HG02970 (cell line): ENCODE measurements at regions not wholly inside any gene's neighbourhood (a gene's known extent, or its start where the extent isn't known, plus 50 kb on each side); places are given as distances from the start of the nearest gene placed in this dataset.

ENCODE experiments used
- ATAC-seq: cut with Tn5 transposase; IDR thresholded peaks from one replicate; pipeline ENCODE4 v1.9.1; 2021; ENCODE audit warnings: mild to moderate bottlenecking, moderate library complexity, moderate number of reproducible peaks; ENCODE audit not compliant: unreplicated experiment, low FRiP score

DNA sequence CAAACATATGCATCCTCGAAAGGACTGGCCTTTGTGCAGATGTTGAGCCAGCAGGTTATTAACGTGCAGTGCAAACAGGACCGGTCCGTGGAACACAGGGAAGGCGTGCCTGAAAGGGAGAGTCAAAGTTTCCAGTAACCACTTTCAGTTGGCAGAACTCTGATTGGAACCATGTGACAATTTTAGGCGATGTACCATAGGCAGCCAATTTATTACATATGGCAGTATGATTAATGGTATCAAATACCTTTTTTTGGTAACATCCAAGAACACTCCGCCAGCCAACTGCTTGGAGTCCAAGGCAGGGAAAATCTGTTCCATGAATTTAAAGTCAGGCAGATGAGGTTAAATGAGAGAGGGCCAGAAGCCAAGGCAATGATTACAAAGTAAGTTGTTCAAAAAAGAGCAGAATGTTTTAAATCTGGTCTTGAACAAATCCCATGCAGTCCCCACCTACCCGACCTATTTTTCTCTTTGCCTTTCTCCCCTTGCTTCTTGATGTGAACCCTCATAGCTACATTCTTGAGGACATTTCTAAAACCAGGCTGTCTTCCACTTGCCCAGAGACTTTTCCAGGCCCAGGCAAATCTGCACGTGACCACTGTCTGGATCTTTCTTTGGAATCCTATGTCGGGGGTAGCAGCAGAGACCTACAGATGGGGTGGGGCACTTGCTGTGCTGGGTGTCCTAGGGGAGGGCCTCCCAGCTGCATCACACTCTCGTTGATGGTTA, 351.7 kb downstream of the HRH4 start:
- no peak for ATAC-seq

- no peak for ATAC-seq
Measured at GRCh38 chr18:24814521-24814920, 354.1 kb downstream of the HRH4 start.

GRCh38 chr18:24817150-24817549, 356.7 kb downstream of the HRH4 start:
- ATAC-seq, result no peak

GRCh38 chr18:24817587-24818371, 357.3 kb downstream of the HRH4 start:
- ATAC-seq, result no peak

GRCh38 chr18:24818441-24818840, 358.0 kb downstream of the HRH4 start:
- ATAC-seq, result no peak

DNA sequence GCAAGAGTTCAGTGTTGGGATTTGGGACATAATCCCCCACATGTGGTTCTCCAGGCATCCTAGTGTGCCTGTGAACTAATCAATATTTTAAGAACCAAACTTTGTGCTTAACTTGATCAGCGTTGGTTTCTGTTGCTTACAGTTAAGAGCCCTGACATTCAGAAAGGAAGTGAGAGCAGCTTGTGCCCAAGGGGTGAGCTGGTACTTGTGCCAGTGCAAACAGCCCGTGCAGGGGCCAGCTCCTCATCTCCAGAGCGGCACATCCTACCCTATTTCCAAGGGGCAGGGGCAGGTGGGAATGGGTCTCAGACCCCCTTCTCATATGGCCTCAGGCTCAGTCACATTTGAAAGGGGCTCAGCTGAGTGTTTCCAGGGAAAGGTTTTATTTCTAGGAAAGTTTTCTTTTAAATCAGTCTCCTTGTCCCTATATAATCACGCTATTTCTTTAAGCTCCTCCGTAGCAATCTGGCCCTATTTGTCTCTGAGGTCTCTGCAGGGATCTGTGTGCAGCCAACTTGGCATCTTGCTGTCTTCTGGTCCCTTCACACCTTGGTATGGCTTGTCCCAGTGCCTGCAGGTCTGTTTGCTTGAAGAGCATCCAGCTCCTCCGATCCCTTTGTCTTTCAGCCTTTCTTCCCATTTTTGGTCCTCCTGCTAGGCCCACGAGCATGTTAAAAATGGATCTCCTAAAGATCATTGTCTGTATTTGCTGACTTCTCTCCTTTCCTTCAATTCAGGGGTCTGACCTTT, 358.9 kb downstream of the HRH4 start:
- ATAC-seq, result no peak

- ATAC-seq, result no peak
Measured at GRCh38 chr18:24825397-24825796, 365.0 kb downstream of the HRH4 start.

GRCh38 chr18:24826605-24827004, 366.2 kb downstream of the HRH4 start:
- ATAC-seq, result no peak

DNA sequence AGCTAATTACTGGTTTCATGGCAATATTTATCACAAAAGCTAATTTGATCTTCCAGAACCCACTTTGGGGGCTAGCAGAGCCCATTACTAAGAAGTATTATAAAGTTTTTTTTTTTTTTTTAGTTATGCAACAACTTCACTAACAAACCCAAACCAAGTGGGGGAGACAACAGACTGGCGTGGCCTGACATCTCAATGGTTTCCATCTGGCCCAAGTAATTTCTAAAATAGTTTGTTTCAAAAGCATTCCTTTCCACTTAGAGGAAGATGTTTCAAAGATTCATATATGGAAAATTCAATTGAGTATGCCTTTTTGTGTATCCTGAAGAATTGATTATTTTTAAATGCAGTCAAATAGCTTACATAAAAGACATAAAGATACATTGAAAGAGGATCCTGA, 367.1 kb downstream of the HRH4 start:
- no peak for ATAC-seq

- no peak for ATAC-seq
Measured at GRCh38 chr18:24831081-24831480, 370.6 kb downstream of the HRH4 start.

- no peak for ATAC-seq
Measured at GRCh38 chr18:24831871-24832665, 371.6 kb downstream of the HRH4 start.

GRCh38 chr18:24835751-24836150, 375.3 kb downstream of the HRH4 start:
- no peak for ATAC-seq

- no peak for ATAC-seq
Measured at GRCh38 chr18:24837066-24837465, 376.6 kb downstream of the HRH4 start.

DNA sequence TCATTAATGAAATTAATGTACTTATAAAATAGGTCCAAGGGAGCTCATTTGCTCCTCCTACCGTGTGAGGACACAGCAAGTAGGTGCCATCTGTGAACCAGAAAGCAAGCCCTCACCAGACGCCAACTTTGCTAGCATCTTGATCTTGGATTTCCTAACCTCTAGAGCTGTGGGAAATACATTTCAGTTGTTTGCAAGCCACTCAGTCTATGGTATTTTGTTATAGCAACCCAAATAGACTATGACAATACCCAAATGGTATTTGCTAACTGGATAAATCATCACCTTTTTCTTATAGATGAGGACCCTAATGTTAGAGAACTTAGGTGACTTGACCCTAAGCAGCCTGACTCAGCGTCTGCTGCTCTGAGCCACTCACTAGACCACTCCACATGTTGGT, 379.6 kb downstream of the HRH4 start:
- no peak for ATAC-seq

DNA sequence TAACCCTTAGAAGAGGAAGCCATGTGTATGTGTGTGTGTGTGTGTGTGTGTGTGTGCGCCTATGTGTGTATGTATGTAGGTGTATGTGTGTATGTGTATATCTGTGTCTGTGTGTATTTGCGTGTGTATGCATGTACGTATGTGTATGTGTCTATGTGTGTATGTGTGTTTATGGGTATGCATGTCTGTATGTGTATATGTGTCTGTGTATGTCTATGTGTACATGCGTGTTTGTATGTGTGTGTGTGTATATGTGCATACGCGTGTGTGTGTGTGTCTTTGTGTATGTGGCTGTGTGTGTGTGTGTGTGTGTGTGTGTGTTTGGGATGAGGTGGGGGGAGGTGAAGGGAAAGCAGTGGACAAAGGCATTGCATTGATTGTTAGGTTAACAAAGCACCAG, 380.2 kb downstream of the HRH4 start:
- no peak for ATAC-seq

DNA sequence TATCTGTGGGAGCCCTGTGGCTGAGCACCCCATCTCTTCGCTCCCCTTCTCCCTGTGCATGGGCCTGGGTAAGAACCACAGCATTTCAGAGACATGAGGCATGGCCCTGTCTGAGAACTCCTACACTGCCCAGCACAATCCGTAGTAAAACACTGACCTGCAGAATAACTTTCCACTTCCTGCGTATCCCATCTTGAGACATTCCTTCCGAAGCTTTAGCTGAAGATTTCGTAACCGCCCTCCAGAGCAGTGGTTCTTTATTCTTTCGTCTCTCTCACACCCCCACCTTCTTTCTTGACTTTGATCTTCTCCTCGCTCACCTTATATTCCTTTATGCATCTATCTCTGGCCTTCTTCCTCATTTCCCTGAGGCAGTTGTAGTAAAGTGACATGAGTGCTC, 381.1 kb downstream of the HRH4 start:
- ATAC-seq, result no peak

DNA sequence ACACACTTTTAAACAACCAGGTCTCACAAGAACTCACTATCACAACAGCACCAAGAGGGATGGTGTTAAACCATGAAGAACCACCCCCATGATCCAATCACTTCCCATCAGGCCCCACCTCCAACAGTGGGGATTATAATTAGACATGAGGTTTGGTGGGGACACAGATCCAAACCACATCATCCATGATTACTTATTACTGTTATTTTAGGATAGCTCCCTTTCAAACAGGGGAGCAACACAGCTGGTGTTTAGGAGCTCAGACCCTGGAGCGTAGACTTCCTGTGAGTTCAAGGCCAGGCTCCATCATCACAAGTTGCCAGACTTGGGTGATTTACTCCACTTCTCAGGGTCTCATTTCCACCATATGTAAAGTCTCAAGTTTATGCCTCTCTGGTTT, 382.7 kb downstream of the HRH4 start:
- no peak for ATAC-seq

- no peak for ATAC-seq
Measured at GRCh38 chr18:24846138-24846537, 385.7 kb downstream of the HRH4 start.

- ATAC-seq, result no peak
Measured at GRCh38 chr18:24850532-24850931, 390.1 kb downstream of the HRH4 start.

DNA sequence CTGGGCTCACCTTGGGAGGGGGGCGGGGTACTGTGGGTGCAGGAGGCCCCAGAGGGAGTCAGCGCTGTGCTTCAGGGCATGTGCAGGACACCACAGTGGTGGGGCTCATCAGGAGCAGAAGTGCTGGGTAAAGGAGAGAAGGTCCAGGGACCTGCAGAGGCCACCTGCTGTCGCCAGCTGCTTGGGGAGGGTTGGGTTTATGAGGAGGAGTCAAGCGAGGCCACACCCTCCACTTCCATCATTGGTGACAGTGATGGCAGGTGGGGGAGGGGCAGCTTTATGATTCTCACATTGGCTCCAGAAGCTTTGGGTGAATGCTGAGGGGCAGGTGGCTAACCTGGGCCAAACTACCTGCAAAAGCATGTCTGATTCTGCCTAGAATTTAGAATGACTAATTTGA, 392.6 kb downstream of the HRH4 start:
- no peak for ATAC-seq
